Posterior vena cava (tissue), 2 donors: ENCODE measurements at regions not wholly inside any gene's neighbourhood (a gene's known extent, or its start where the extent isn't known, plus 50 kb on each side); places are given as distances from the start of the nearest gene placed in this dataset.
"Not testable (repeated sequence)": the region's sequence is repeated elsewhere in the genome, so short reads cannot be mapped to it uniquely, and the experiment has no call there.

Experiments used
- DNase-seq: peaks from one replicate; pipeline ENCODE4 v3.0.0-alpha.2; 2020; ENCODE audit warnings: low spot score
- intact Hi-C, 2 donors: fragments of 100-400 bp; cut with DNase I; formaldehyde crosslinking; loops; one replicate each; pipeline versions ENCODE4 v1.14.1 to v1.14.2; 2022 to 2023
- donor health status: DM: yes; HTN: yes; CAD: no.
- donor health status: DM: yes; HTN: yes; CAD: no.

DNA sequence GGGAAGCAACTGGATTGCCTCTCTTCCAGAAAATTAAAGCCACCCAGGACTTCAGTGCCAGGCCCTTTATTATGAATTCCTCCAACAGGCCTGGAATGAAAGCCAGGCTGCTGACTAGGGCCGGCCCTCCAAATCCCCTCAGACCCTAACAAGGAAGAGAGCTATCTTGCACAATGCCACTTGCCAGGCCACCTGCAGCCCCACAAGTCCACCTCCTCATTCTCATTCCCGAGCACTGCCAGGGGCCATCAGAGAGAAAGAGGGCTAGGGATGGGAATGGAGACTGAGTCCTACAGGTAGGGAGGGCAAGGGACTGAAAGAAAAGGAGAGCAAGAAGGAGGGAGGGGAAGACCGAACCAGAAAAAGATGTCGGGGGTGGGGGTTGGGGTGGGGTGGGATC is 86.5 kb downstream of the MRPL14 start:
- peak; percentile 34 for DNase-seq
- intact Hi-C loops = no loop called here

DNA sequence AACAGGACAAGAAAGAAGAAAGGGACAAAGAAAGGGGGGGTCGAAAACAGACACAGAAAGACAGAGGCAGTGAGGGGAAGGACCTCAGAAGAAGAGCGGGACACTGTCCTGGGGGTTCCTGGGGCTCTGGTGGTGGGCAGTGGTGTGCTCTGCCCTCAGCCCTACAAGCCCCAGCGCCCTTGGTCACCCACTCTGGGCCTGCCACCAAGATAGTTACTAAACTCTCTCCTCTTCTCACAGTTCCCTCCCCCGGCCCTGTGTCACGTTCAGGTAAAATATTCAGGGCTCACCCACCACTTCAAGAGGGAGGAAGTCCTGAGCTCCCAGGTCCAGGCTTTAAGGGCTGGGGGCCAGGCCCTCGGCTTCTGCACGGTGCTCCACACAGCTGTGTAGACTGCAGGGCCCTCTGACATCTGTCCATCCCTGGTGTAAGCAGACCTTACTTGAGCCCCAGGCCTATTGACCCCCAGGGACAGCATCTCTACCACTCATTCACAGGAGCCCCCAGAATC is 87.4 kb downstream of the MRPL14 start:
- intact Hi-C loops = no loop called here
- DNase-seq = peak; percentile 46

DNA sequence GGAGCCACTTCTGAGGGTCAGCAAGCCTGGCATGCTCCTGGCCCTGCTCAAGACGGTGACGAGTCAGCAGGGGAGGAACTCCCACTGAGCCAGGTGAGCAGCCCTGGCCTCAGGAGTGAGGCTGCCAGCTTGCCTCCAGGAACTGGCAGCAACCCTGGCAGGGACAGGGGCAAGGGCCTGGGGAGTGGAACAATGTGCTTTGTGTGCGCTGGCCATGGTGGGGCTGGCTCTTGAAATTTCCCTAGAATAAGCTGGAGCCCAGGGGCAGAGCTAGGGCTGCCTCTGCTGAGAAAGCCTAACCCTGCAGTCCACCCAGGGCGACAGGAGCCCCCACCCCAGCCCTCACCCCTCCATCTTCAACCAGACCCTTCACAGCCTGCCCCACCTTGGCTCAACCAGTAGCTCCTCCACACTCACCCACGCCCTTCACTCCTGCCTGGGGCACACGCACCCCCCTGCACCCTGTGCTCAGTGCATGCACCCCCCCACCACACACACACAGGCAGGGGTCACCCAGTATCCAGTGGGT is 88.0 kb downstream of the MRPL14 start:
- peak; percentile 41 for DNase-seq
- intact Hi-C loops = no loop called here

DNA sequence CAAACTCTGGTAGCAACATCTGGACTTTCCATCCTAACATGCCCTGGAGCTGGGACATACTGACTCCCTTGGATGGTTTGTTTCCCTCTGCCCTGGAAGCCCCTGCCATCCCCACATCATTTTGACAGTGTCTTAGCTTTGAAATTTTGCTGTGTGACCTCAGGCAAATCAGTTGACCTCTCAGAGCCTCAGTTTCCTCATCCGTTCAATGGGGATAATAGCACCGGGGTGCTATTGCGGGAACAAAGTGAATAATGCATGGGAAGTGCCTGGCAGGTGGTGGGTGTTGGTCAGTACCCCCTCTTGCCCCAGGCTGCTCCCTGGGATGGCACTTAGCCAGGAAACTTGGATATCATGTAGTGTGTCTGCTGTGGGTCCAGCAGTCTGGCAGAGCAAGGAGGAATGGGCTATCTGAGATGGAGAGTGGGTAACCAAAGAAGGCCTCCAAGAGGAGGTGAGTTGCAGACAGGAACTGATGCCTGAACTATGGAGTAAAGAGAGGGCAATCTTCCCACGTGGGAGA is 88.6 kb downstream of the MRPL14 start:
- no peak for DNase-seq
- intact Hi-C loops = no loop called here

DNA sequence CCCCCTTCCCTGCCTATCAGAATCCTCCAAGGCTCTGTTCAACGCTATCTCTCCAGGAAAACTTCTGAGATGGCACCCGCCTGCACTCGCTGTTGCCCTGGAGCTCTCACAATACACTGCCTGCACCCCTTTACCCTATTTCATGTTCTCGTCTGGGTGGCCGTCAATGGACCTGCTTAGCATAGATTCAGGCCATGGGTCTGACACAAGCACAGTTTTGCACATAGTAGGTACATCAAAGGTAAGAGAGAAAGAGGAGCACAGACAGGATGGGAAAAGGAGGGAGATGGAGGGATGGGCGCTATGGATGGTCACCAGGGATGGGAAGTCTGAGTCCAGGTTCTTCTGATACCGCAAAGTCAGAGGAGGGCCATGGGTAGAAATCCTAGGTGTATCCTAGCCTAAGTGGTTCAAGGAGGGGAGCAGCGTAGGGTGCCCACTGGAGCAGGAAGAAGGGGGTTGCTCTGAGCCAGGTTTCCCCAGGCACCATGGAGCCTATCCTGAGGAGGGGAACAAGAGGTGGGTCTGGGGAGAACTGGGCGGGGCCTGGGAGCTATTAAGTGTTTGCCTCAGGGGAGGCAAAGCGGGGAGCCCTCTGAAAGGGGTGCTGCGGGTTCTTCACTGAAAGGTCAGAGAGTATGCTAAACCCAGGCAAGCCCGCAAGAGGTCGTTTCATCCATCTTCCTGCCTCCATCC is 89.3 kb downstream of the MRPL14 start:
- intact Hi-C loops = no loop called here
- DNase-seq = peak; percentile 28

DNA sequence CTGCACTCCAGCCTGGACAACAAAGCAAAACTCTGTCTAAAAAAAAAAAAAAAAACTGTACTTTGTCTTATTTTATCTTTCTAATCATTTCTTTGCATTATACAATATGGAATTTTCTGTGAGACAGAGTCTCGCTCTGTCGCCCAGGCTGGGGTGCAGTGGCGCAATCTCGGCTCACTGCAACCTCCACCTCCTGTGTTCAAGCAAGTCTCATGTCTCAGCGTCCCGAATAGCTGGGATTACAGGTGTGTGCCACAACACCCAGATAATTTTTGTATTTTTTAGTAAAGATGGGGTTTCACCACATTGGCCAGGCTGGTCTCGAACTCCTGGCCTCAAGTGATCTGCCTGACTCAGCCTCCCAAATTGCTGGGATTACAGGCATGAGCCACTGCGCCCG is 90.0 kb downstream of the MRPL14 start:
- DNase-seq = peak; percentile 15
- intact Hi-C loops = not testable (repeated sequence)

DNA sequence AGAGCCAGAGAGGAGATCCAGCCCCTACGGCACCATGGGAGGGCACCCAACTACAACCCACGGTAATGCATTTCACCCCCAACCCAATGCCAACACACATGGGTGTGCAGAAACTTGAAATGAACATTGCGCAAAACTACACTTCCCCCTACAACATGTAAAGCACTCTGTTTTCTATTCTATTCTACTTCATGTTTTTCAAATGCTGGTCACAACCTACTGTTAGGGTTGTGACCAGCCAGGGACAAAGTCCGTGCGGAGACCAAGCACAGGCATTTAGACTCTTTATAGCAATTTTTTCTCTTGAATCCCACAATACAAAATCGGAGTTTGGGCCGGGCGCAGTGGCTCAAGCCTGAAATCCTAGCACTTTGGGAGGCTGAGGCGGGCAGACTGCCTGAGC is 90.6 kb downstream of the MRPL14 start:
- DNase-seq = peak; percentile 65
- intact Hi-C loops = no loop called here

DNA sequence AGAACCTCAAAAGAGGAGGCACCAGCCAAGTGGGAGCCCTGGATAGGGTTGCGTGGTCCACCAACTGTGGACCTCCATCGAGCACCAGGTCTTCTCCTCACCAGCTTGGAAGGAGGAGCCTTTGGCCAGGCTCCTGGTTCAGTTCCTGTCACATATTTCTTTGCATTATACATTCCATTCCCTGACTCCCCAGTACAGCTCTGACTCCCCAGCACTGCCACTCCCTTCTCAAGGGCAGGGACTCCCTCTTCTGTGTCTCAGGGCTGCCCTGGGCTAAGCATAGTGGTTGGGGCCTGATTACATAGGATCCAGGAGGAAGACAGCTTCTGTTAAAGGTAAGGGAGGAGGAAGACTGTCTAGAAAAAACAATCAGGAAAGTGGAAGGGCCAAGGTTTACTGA is 91.1 kb downstream of the MRPL14 start:
- intact Hi-C loops = no loop called here
- DNase-seq = peak; percentile 46

DNA sequence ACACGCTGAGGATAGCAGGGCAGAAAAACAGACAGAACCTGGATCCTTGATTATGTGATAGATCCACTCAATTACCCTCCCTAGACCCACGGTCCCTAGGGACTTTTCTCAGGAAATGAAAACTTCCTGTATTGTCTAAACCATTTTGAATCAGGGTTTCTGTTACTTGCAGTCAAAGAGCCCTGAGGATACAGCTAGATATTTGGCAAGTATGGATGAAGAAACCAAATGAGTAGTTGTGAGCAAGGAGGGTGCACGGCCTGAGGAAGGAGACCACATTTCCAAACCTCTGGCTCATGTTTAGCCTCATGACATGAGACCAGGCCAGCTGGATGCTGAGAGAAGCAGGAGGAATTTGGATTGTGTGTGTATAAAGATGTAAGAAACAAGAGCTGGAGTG is 91.6 kb downstream of the MRPL14 start:
- DNase-seq = peak; percentile 60
- intact Hi-C loops = no loop called here

DNA sequence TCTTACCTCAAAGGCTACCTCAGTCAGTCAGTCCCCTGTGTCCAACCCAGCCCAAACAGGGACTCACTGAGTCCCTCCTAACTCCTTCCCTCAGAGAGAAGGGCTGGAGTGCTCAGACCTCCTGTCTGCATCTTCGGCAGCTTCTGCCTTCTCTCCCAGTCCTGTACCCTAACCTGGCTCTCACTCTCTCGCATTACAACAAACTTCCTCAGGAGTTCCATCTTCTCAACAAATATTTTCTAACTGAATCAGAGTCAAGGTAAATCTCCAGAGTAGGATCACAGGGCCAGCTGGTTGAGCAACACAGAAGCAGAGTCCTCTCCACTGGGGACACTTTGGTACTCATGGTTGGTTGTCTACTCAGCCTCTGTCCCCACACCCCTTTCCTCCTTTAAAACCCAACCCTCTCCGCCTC is 92.3 kb downstream of the MRPL14 start:
- peak; percentile 37 for DNase-seq
- intact Hi-C loops = no loop called here

DNA sequence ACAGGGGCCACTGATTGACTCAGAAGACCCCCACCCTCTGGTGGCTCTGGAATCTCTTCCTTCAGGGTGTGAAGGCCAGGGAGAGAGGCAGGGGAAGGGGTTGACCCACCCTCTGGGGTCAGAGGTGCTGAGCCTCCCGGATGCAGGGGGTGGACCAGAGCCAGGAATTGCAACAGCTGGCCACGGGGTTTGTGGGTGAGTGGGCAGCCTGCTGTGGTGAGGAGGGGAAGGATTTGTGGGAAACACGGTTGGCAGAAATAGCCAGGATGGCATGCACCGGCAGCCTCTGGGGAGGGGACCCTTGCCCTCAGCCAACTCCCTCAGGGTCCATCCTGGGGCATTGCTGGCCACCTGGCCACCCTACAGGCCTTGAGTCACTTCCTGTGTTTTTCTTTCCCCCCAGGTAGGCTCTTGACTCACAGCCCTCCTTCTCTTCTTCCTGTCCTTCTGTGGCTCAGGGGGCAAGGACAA is 92.8 kb downstream of the MRPL14 start:
- DNase-seq = peak; percentile 58
- intact Hi-C loops = no loop called here

DNA sequence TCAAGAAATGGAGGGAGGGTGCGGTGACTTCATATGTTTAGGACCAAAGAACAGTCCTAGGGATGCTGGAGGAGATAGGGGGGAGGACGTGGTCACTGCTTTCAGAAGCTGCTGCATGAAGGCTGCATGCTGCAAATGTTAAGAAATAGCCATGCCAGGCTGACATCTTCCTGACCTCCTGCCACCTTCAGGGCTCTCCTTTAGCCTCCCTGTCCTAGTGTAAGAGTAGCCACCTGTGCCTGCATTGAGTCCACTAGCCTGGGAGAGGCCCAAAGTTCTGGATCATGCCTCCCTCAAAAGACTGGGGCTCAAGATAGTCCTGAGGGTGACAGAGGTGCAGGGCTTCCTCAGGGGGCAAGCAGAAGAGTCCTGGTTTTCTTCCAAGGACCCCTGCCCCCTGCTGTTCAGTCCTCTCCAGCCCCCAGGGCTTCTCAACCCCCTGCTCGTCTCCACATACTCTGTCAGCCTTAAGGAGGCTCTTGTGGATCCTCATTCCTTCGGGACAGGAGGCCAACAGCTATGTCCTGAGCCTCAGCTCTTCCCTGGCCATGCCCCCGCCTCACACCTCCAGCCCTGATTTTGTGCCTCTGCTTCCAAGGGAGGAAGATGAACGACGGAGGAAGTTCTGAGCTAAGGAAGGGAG is 96.3 kb downstream of the MRPL14 start:
- DNase-seq = no peak

DNA sequence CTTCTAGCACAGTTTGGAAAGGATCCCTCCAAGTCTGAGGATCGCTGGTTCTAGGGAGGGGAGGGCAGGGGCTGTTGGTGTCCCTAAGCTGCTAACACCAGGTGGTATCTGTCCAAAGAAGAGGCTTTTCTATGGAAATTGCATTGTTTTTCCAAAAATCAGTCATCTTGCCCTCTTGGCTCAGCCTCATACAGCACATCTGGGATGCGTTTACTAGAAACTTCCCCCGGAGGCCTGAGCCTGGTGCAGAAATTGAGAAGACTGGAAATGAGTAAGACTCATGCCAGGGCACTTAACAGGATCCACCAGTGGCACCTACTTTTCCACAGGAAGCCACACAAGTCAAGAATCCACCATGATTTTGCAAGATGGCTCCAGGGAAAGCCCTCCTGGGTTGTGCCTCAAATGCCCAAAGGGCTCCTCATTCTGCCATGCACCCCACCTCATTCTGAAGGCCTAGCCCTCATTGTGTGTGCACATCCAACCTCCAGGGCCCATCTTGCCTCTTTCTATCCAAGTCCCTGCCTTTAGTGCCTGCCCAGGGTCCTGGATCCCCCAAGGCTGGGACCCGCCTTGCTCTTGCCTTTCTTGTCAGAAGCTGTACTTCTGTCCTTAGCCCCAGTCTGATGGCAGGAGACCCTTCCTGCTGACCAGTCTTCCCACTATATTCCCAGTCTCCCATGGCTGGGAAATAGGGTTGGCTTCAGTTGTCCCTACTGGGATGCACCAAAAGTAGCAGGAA is 97.6 kb downstream of the MRPL14 start:
- intact Hi-C loops = loop anchor here in 1 of 2 donors (1.0 kb wide), 1 partner anchor 16 kb away; no protein-coding TSS in a partner anchor
- no peak for DNase-seq

More for the DNA sequence above, 96.3 kb downstream of the MRPL14 start:
- intact Hi-C loops = loop anchor here in 1 of 2 donors (1.0 kb wide), 1 partner anchor 14 kb away; no protein-coding TSS in a partner anchor

DNA sequence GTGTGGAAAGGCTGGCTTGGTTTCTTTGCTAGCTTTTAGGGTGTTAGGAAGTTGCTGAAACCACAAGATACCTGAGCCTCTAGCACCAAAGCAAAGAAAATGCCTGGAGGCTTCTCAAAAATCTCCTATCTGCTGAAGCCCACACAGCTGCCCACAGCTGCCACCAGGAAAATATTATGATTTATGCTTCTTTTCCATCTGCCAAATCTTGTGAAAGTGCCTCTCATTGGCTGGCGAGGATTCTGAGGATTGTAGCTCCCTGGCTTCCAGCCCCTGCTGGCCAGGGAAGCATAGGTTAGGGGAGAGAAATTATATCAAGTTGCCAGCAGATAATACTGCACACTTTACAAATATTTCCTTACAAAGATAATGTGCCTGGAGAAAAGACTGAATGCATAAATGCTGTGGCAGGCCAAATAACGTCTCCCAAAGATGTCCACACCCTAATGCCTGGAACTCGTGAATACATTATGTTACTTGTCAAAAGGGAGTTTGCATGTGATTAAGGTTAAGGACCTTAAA is 98.4 kb downstream of the MRPL14 start:
- intact Hi-C loops = no loop called here
- DNase-seq = no peak

DNA sequence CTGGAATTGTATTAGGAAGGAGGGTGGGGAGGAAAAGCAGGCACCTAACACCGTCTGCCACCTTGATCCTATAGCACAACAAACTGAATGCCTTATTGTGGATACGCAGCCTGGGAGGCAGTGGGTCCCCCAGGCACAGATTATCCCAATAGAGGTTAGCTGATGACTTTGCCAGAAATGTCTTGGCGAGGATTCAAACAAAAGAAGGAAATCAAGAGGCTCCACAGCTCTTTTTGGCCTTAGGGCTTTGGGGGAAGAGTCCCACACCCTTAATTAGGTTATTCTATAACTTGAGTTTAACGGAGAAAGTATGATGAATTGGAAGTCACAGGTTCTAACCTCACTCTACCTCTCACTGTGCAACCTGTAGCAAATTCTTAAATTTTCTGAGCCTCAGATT is 102.0 kb downstream of the MRPL14 start:
- no peak for DNase-seq
- intact Hi-C loops = no loop called here

DNA sequence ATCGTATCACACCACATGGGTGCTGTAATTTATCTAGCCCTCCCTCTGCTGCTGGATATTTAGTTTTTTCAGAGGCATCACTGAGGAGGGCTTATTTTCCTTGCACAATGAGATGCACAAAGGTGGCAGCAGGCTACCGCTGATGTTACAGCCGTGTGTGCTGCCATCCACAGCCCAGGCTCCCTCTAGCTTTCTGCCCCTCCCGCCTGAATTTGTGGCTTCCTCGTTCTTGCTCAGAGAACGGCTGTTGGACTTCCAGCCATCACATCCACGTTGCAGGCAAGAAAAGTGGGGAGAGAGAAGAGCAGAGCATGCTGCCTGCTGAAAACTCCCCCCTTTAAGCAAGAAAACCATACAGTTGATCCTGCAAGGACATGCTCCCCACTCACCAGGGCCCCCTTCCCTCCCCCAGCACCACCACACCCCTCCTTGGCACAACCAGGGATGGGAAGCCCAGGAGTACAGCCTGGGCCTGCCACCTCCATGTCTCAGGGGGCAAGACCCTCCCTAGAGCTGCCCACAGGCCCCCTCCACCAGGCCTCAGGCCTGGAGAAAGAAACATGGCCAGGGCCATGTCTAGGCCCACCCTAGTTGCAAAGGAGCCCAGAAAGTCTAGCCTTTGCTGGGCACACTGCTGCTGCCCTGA is 102.6 kb downstream of the MRPL14 start:
- peak; percentile 60 for DNase-seq
- intact Hi-C loops = no loop called here

DNA sequence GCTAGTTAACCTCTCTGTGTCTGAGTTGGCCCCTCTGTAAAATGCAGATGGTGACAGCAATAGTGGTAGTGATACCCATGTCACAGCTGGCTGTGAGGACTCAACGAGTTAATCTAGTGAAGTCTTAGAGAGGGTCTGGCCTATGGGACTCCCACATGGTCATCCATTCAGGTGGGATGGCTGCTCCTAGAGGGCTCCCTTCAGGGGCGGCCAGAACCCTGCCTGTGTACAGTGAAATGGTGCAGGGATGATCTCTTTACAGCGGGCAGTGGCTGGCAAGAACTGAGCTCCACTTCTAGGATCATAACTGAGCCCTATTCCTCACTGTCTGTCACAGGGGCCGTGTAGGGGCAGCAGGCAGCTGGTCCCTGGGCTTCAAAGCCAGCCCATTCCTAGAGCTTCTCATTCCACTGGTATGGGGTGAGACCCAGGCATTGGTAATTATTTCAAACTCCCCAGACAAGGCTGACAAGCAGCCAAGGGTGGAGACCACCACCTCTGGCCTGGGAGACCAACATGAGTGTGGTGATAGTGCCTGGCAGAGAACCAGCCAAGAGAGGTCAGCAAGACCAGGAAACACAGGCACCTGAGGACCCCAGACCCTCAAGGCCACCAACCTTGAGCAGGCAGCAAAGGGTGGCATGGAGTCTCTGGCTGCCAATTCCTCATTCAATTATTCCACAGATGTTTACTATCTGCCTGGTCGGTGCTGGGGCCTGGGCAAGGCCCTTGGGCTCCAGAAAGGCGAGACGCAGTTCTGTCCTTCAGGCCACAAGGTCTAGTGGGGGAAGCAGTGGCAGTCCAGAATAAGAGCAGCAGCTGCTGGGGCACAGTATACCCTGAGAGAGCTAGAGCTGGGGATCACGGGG is 103.4 kb downstream of the MRPL14 start:
- DNase-seq = peak; percentile 66

More for the DNA sequence above, 103.4 kb downstream of the MRPL14 start:
- intact Hi-C loops = no loop called here
